ENCODE measurements at regions not wholly inside any gene's neighbourhood (a gene's known extent, or its start where the extent isn't known, plus 50 kb on each side); places are given as distances from the start of the nearest gene placed in this dataset.

- Histone ChIP-seq H3K9me2 (ENCODE audit: low read depth, low read length) (no peaks in the 10 kb centered on the region), H4K20me1 (ENCODE audit: insufficient read depth, low read length) (no peaks in the 10 kb centered on the region), H2AFZ (ENCODE audit: low read length) (no peak overlapping the region), H3K27ac (ENCODE audit: low read depth, low read length, poor library complexity, severe bottlenecking) (no peak overlapping the region), H3K9me3 (ENCODE audit: low read length) (no peaks in the 10 kb centered on the region), H3K36me3 (ENCODE audit: insufficient read depth, low read length) (no peaks in the 10 kb centered on the region), H3K4me3 (ENCODE audit: low read depth, low read length, poor library complexity, severe bottlenecking) (no peak overlapping the region), H3K4me2 (ENCODE audit: low read length) (no peak overlapping the region), H3K27me3 (ENCODE audit: insufficient read depth, low read length) (no peaks in the 10 kb centered on the region), H3K4me1 (ENCODE audit: insufficient read depth, low read length, severe bottlenecking) (no peaks in the 10 kb centered on the region), H3K79me2 (ENCODE audit: insufficient read depth, low read length) (no peaks in the 10 kb centered on the region), H3K9ac (ENCODE audit: low read length) (no peak overlapping the region), H3F3A (ENCODE audit: insufficient read depth, low read length) (no peaks in the 10 kb centered on the region)
- TF ChIP-seq EZH2 (IDR thresholded peaks at IDR 0.05; ENCODE audit: borderline replicate concordance, low read length) (no peak), CTCF (IDR thresholded peaks at IDR 0.05; ENCODE audit: low read length) (no peak)
Measured at GRCh38 chr10:89114846-89115625, 92.1 kb downstream of the CH25H start.

- Histone ChIP-seq H3K9ac (ENCODE audit: low read length) (no peak overlapping the region), H3K9me2 (ENCODE audit: low read depth, low read length) (no peaks in the 10 kb centered on the region), H3K9me3 (ENCODE audit: low read length) (no peaks in the 10 kb centered on the region), H3K27ac (ENCODE audit: low read depth, low read length, poor library complexity, severe bottlenecking) (no peak overlapping the region), H3K36me3 (ENCODE audit: insufficient read depth, low read length) (no peaks in the 10 kb centered on the region), H3K4me2 (ENCODE audit: low read length) (no peak overlapping the region), H3K4me3 (ENCODE audit: low read depth, low read length, poor library complexity, severe bottlenecking) (no peak overlapping the region), H3K27me3 (ENCODE audit: insufficient read depth, low read length) (no peaks in the 10 kb centered on the region), H2AFZ (ENCODE audit: low read length) (no peak overlapping the region), H4K20me1 (ENCODE audit: insufficient read depth, low read length) (no peaks in the 10 kb centered on the region), H3K79me2 (ENCODE audit: insufficient read depth, low read length) (no peaks in the 10 kb centered on the region), H3F3A (ENCODE audit: insufficient read depth, low read length) (no peaks in the 10 kb centered on the region), H3K4me1 (ENCODE audit: insufficient read depth, low read length, severe bottlenecking) (no peaks in the 10 kb centered on the region)
- TF ChIP-seq EZH2 (IDR thresholded peaks at IDR 0.05; ENCODE audit: borderline replicate concordance, low read length) (no peak), CTCF (IDR thresholded peaks at IDR 0.05; ENCODE audit: low read length) (no peak)
Measured at GRCh38 chr10:89102735-89103134, 104.4 kb downstream of the CH25H start.

- no peaks in the 10 kb centered on the region for H3K79me2 ChIP-seq (ENCODE audit: insufficient read depth, low read length)
- no peaks in the 10 kb centered on the region for H3F3A ChIP-seq (ENCODE audit: insufficient read depth, low read length)
- no peak overlapping the region for H3K4me2 ChIP-seq (ENCODE audit: low read length)
- H4K20me1 ChIP-seq (ENCODE audit: insufficient read depth, low read length), result no peaks in the 10 kb centered on the region
- no peak overlapping the region for H3K27ac ChIP-seq (ENCODE audit: low read depth, low read length, poor library complexity, severe bottlenecking)
- H3K27me3 ChIP-seq (ENCODE audit: insufficient read depth, low read length), result no peaks in the 10 kb centered on the region
- H3K4me1 ChIP-seq (ENCODE audit: insufficient read depth, low read length, severe bottlenecking), result no peaks in the 10 kb centered on the region
- no peak overlapping the region for H2AFZ ChIP-seq (ENCODE audit: low read length)
- no peaks in the 10 kb centered on the region for H3K9me2 ChIP-seq (ENCODE audit: low read depth, low read length)
- H3K36me3 ChIP-seq (ENCODE audit: insufficient read depth, low read length), result no peaks in the 10 kb centered on the region
- no peaks in the 10 kb centered on the region for H3K9me3 ChIP-seq (ENCODE audit: low read length)
- H3K4me3 ChIP-seq (ENCODE audit: low read depth, low read length, poor library complexity, severe bottlenecking), result no peak overlapping the region
- no peak for TF ChIP-seq EZH2 (IDR thresholded peaks at IDR 0.05; ENCODE audit: borderline replicate concordance, low read length)
- TF ChIP-seq CTCF (IDR thresholded peaks at IDR 0.05; ENCODE audit: low read length), result no peak
- H3K9ac ChIP-seq (ENCODE audit: low read length), result no peak overlapping the region
Measured at GRCh38 chr10:89101943-89102342, 105.2 kb downstream of the CH25H start.

Data from OCI-LY1 (cell line).